Lower leg skin (tissue), 4 donors: ENCODE measurements at regions not wholly inside any gene's neighbourhood (a gene's known extent, or its start where the extent isn't known, plus 50 kb on each side); places are given as distances from the start of the nearest gene placed in this dataset.

Experiments used
- DNase-seq, 2 donors: peaks; one replicate each; pipeline ENCODE4 v3.0.0-alpha.2; 2019; ENCODE audit warnings: low spot score in 2 of 2
- H3K4me3 ChIP-seq: fragments of 200-600 bp; sonication (generic); 2 replicates; pipeline ENCODE4 v1.5.1; 2017; ENCODE audit warnings: mild to moderate bottlenecking, low read depth; ENCODE audit not compliant: poor library complexity, severe bottlenecking
- POLR2A ChIP-seq, 2 donors: fragments of 450-650 bp; IDR thresholded peaks; one replicate each; pipeline ENCODE4 v1.6.1; 2016 to 2017; ENCODE audit warnings: antibody characterized with exemption in 2 of 2, mild to moderate bottlenecking in 1 of 2, moderate library complexity in 1 of 2
- WGBS, 2 donors: methylation state at CpG; one replicate each; pipeline ENCODE4 v1.1.5; 2018; 5-methylcytosine and 5-hydroxymethylcytosine counted together
- intact Hi-C: fragments of 100-400 bp; cut with DNase I; formaldehyde crosslinking; loops from one replicate; pipeline ENCODE4 v1.15.0; 2023; ENCODE audit warnings: low total_unique reads
- TF ChIP-seq, protein P1 (sequence below), 3 donors: fragments of 450-650 bp; IDR thresholded peaks; one replicate each; pipeline ENCODE4 v1.5.1; 2016; ENCODE audit warnings: antibody characterized with exemption in 3 of 3, mild to moderate bottlenecking in 3 of 3, moderate library complexity in 2 of 3

DNA sequence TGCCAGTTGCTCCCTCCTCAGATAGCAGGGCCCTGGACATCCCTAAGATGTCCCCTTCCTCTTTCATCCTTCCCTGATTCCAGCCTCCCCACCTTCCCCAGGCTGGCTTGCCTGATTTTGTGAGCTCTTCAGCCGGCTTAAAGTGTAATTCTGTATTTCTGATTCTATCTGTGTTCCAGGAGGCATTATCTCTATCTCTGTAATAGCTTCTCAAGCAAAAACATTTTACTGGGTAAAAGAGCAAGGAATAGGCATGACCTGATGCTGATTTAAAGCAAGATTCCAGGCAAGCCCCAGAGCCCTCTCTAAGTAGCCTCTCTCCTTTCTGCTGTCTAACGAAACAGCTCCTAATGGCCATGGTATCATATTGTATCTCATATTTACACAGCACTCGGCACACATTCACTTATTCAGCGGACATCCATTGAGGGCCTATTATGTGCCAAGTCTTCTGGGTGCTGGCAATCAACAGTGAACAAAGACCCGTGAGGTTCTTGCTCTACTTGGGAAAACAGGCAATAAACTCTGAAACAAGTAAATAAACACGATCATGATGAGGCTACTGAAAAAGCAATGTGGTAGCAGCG is 100.9 kb upstream of the MSX2 start:
- WGBS, 2 donors: 74 to 77% methylated on average over 7 of the region's 7 CpGs
- intact Hi-C loops: no loop called here
- DNase-seq: no peak
- TF ChIP-seq, protein P1, sequence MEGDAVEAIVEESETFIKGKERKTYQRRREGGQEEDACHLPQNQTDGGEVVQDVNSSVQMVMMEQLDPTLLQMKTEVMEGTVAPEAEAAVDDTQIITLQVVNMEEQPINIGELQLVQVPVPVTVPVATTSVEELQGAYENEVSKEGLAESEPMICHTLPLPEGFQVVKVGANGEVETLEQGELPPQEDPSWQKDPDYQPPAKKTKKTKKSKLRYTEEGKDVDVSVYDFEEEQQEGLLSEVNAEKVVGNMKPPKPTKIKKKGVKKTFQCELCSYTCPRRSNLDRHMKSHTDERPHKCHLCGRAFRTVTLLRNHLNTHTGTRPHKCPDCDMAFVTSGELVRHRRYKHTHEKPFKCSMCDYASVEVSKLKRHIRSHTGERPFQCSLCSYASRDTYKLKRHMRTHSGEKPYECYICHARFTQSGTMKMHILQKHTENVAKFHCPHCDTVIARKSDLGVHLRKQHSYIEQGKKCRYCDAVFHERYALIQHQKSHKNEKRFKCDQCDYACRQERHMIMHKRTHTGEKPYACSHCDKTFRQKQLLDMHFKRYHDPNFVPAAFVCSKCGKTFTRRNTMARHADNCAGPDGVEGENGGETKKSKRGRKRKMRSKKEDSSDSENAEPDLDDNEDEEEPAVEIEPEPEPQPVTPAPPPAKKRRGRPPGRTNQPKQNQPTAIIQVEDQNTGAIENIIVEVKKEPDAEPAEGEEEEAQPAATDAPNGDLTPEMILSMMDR (IDR thresholded peaks at IDR 0.05): no peak
- no peak for TF ChIP-seq POLR2A (IDR thresholded peaks at IDR 0.05)
- no peak overlapping the region for H3K4me3 ChIP-seq

DNA sequence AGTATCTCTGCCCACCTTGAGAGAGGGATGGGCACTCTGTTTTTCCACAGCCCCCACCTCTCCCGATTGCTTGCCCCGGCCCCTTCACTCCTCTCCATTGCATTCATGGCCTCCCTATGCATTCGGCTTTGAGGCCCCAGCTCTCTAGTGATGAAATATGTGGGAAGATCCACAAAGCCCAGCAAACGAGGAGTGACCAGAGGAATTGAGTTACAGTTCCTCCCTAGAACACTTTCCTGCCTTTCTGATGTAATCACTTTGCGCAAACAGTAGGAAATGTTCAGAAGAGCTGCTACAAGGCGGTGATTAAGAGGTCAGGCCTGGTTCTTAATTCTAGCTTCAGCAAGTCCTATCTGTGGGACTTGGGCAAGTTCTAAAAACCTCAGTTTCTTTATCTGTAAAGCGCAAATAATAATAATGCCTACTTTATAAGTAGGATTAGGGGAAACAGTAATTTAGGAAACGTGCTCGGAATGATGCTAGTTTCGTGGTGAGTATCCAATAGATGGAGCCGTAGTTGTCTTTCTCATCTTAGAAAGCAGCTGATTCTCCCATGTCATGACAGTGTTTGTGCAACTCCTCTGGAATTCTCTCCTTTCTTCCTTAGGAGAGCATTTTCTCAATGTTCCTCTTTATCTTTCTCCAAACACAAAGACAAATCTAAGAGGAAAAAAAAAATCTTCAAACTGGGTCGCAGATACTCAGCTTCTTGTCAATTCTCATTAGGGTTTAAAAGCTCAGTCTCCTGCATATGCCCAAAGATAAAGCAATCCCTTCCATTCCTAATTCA is 99.5 kb upstream of the MSX2 start:
- WGBS, 2 donors: 82 to 87% methylated on average over 12 of the region's 12 CpGs
- DNase-seq: no peak
- TF ChIP-seq, protein P1 (IDR thresholded peaks at IDR 0.05): no peak
- TF ChIP-seq POLR2A (IDR thresholded peaks at IDR 0.05): no peak
- no peak overlapping the region for H3K4me3 ChIP-seq
- intact Hi-C loops: no loop called here

DNA sequence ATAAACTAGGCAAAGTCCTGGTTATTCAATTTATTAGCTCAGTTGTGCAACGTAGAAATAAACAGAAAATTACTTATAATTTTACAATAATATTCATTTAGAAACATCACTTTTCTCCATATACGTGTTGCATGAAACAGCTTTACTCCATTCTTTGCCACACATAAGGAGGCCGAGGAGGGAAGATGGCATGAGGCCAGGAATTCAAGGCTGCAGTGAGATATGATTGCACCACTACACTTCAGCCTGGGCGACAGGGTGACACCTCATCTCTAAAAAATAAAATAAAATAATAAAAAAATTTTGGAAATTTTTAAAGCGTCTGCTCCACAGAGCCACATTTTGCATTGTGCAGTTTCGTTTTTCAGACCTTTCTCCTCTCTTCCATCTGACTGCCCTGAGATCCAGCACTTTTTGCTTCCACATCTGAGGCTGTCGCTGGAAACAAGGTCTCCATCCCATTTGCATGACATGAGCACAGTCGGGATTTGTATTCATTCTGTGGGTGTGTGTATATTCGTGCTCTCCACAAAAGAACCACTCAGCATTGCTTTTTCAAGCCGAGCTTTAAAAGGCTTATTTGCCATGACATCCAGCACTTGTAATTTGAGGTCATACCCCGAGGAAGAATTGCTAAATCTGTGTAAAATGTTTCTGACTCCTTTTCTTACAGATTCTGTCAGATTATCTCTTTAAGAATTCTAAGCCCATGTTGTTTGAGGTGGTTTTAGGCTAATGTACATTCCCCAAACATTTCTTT is 98.6 kb upstream of the MSX2 start:
- TF ChIP-seq POLR2A (IDR thresholded peaks at IDR 0.05): no peak
- TF ChIP-seq, protein P1 (IDR thresholded peaks at IDR 0.05): no peak
- DNase-seq: peak in 1 of 2 donors; percentile 20
- WGBS, 2 donors: 40 to 44% methylated on average over 11 of the region's 11 CpGs
- intact Hi-C loops: no loop called here
- no peak overlapping the region for H3K4me3 ChIP-seq

DNA sequence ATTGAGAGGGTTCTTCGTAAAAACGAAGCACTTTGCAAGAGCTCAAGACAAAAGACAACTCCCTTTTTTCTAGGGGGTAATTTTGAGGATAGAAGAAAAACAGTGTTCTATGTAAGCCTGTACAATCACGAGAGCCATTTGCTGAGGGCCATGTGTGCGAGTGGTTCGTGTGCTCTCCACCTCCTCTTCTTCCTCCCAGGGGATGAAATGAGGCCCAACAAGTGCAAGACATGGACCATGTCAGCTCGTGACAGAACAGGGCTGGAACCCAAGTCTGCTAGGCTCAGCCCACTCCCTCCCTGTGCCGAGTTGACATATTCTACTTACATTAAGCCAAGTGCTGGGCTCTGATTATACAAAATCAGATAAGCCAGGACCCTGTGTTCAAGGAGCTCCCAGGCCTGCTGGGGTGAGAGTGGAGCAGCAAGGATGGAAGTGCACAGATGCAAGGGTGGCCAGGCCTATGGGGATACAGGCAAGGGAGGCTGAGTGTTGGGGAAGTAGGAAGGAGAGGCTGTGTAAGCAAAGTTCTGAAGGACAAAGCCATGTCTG is 97.9 kb upstream of the MSX2 start:
- intact Hi-C loops: no loop called here
- no peak for TF ChIP-seq POLR2A (IDR thresholded peaks at IDR 0.05)
- 70 to 74% methylated on average over 7 of the region's 7 CpGs for WGBS, 2 donors

DNA sequence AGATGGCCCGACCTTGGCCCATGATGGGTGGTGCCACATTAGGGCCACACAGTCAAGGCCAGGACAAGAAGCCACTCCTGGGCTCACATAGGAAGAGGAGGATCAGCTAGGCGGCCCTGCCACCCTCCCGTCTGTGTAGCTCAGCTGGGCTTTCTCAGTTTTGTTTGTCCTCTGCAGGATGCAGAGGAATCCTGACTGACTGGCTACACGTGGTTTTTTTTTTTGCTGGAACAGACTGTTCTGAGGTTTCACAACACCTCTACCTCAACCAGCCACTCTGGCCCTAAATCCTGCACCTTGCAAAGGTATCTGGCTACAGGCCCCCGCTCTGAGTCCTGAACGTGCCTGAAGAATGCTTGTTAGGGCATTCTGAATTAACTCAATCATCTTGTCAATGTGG is 88.3 kb upstream of the MSX2 start:
- intact Hi-C loops: no loop called here
- WGBS, 2 donors: 52 to 61% methylated on average over 6 of the region's 6 CpGs
- TF ChIP-seq, protein P1 (IDR thresholded peaks at IDR 0.05): no peak
- no peak for TF ChIP-seq POLR2A (IDR thresholded peaks at IDR 0.05)
- peak in 1 of 2 donors; percentile 62 for DNase-seq
- H3K4me3 ChIP-seq: no peak overlapping the region

More for the DNA sequence above, 97.9 kb upstream of the MSX2 start:
- H3K4me3 ChIP-seq: no peak overlapping the region
- DNase-seq: no peak
